GM19240 (cell line): ENCODE measurements at regions not wholly inside any gene's neighbourhood (a gene's known extent, or its start where the extent isn't known, plus 50 kb on each side); places are given as distances from the start of the nearest gene placed in this dataset.

Experiments
- DNase-seq: peaks from one replicate; pipeline ENCODE4 v3.0.0; 2011; ENCODE audit warnings: low spot score; ENCODE audit not compliant: insufficient read length

GRCh38 chr1:208584167-208584755, 340.1 kb upstream of the PLXNA2 start:
- no peak for DNase-seq

GRCh38 chr1:208587110-208587509, 342.9 kb upstream of the PLXNA2 start:
- DNase-seq: peak; percentile 27

GRCh38 chr1:208593306-208594006, 349.3 kb upstream of the PLXNA2 start:
- DNase-seq: no peak

- no peak for DNase-seq
Observed at GRCh38 chr1:208595236-208595635, 351.1 kb upstream of the PLXNA2 start.

GRCh38 chr1:208595745-208596144, 351.6 kb upstream of the PLXNA2 start:
- DNase-seq: no peak

- DNase-seq: no peak
Observed at GRCh38 chr1:208597571-208597970, 353.4 kb upstream of the PLXNA2 start.

GRCh38 chr1:208598021-208598420, 353.8 kb upstream of the PLXNA2 start:
- no peak for DNase-seq

GRCh38 chr1:208599063-208599462, 354.9 kb upstream of the PLXNA2 start:
- DNase-seq: no peak

- no peak for DNase-seq
Observed at GRCh38 chr1:208600456-208601190, 356.4 kb upstream of the PLXNA2 start.

GRCh38 chr1:208601561-208601960, 357.4 kb upstream of the PLXNA2 start:
- DNase-seq: no peak

- DNase-seq: no peak
Observed at GRCh38 chr1:208603721-208604120, 359.5 kb upstream of the PLXNA2 start.

- peak; percentile 52 for DNase-seq
Observed at GRCh38 chr1:208604295-208604694, 360.1 kb upstream of the PLXNA2 start.

- no peak for DNase-seq
Observed at GRCh38 chr1:208606959-208607358, 362.8 kb upstream of the PLXNA2 start.

- no peak for DNase-seq
Observed at GRCh38 chr1:208607616-208608015, 363.4 kb upstream of the PLXNA2 start.

- no peak for DNase-seq
Observed at GRCh38 chr1:208614610-208615009, 370.4 kb upstream of the PLXNA2 start.

GRCh38 chr1:208615371-208615770, 371.2 kb upstream of the PLXNA2 start:
- no peak for DNase-seq

GRCh38 chr1:208616776-208617175, 372.6 kb upstream of the PLXNA2 start:
- no peak for DNase-seq

- DNase-seq: no peak
Observed at GRCh38 chr1:208628022-208628914, 384.1 kb upstream of the PLXNA2 start.

GRCh38 chr1:208631092-208631491, 386.9 kb upstream of the PLXNA2 start:
- no peak for DNase-seq

GRCh38 chr1:208631506-208631905, 387.3 kb upstream of the PLXNA2 start:
- no peak for DNase-seq

- no peak for DNase-seq
Observed at GRCh38 chr1:208634346-208635140, 390.4 kb upstream of the PLXNA2 start.
